Immature natural killer cell (primary cell): ENCODE measurements at regions not wholly inside any gene's neighbourhood (a gene's known extent, or its start where the extent isn't known, plus 50 kb on each side); places are given as distances from the start of the nearest gene placed in this dataset.

Experiments used
- DNase-seq, 3 donors: peaks; one replicate each; pipeline ENCODE4 v3.0.0; 2022; ENCODE audit warnings: mixed read lengths in 1 of 3
- H3K27ac Mint-ChIP-seq, 6 donors: one replicate each; pipeline ENCODE4 v1.8.0; 2020; ENCODE audit warnings: mixed read lengths in 6 of 6, mild to moderate bottlenecking in 5 of 6, inconsistent platforms in 4 of 6, moderate library complexity in 3 of 6
- H3K27me3 Mint-ChIP-seq, 3 donors: one replicate each; pipeline ENCODE4 v1.8.0; 2020 to 2021; ENCODE audit warnings: low read depth in 3 of 3, mild to moderate bottlenecking in 3 of 3, mixed read lengths in 3 of 3, moderate library complexity in 3 of 3, inconsistent platforms in 1 of 3
- H3K36me3 Mint-ChIP-seq, 3 donors: one replicate each; pipeline ENCODE4 v1.8.0; 2020; ENCODE audit warnings: mixed read lengths in 3 of 3, inconsistent platforms in 2 of 3, mild to moderate bottlenecking in 2 of 3
- H3K4me1 Mint-ChIP-seq, 2 donors: one replicate each; pipeline ENCODE4 v1.8.0; 2020; ENCODE audit warnings: inconsistent platforms in 2 of 2, mild to moderate bottlenecking in 2 of 2, mixed read lengths in 2 of 2, moderate library complexity in 1 of 2
- H3K4me3 Mint-ChIP-seq, 5 donors: one replicate each; pipeline ENCODE4 v1.8.0; 2020; ENCODE audit warnings: mild to moderate bottlenecking in 5 of 5, mixed read lengths in 5 of 5, inconsistent platforms in 3 of 5, moderate library complexity in 3 of 5
- H3K9me3 Mint-ChIP-seq, 6 donors: one replicate each; pipeline ENCODE4 v1.8.0; 2020; ENCODE audit warnings: mild to moderate bottlenecking in 6 of 6, mixed read lengths in 6 of 6, inconsistent platforms in 4 of 6, moderate library complexity in 3 of 6

- DNase-seq, result no peak
- Mint-ChIP-seq H3K4me1 (no peaks in the 10 kb centered on the region), H3K36me3 (no peaks in the 10 kb centered on the region), H3K27ac (no peak overlapping the region), H3K4me3 (no peak overlapping the region), H3K9me3 (no peaks in the 10 kb centered on the region), H3K27me3 (peaks cover 0 to 3% (median 2%) of the 10 kb centered on the region in 3 donors)
Measured at GRCh38 chr22:48690583-48691317, 1136.9 kb downstream of the BRD1 start.

- H3K4me3 Mint-ChIP-seq, result no peak overlapping the region
- H3K27ac Mint-ChIP-seq, result no peak overlapping the region
- H3K36me3 Mint-ChIP-seq, result no peaks in the 10 kb centered on the region
- no peaks in the 10 kb centered on the region for H3K9me3 Mint-ChIP-seq
- no peaks in the 10 kb centered on the region for H3K4me1 Mint-ChIP-seq
- DNase-seq, result no peak
- peaks cover 0 to 3% (median 2%) of the 10 kb centered on the region in 3 donors for H3K27me3 Mint-ChIP-seq
Measured at GRCh38 chr22:48689206-48689605, 1138.5 kb downstream of the BRD1 start.

DNA sequence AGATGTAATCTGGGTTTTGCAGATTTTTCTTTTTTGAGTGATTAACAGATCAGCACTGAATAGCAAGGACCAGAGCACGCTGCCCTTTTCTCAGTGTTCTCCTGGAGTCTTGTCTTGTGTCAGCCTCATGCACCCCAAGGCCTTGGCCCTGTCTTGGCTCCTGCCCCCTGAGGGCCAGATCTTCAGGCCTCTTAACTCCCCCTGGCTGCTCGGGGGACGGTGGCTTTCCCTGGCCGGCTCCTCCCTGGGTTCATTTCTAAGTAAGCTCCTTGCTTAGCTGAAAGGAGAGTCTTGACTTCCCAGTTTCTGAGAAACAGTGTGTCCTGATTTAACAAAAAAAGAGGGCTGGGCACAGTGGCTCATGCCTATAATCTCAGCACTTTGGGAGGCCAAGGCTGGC lies 1139.3 kb downstream of the BRD1 start:
- no peak overlapping the region for H3K27ac Mint-ChIP-seq
- no peaks in the 10 kb centered on the region for H3K36me3 Mint-ChIP-seq
- H3K4me3 Mint-ChIP-seq, result no peak overlapping the region
- H3K9me3 Mint-ChIP-seq, result no peaks in the 10 kb centered on the region
- DNase-seq, result no peak
- H3K27me3 Mint-ChIP-seq, result peaks cover 0 to 3% (median 2%) of the 10 kb centered on the region in 3 donors
- H3K4me1 Mint-ChIP-seq, result no peaks in the 10 kb centered on the region

GRCh38 chr22:48687606-48688005 lies 1140.1 kb downstream of the BRD1 start:
- Mint-ChIP-seq H3K4me3 (no peak overlapping the region), H3K9me3 (no peaks in the 10 kb centered on the region), H3K4me1 (no peaks in the 10 kb centered on the region), H3K27me3 (peaks cover 0 to 2% (median 0%) of the 10 kb centered on the region in 3 donors), H3K27ac (no peak overlapping the region), H3K36me3 (no peaks in the 10 kb centered on the region)
- DNase-seq, result no peak

DNA sequence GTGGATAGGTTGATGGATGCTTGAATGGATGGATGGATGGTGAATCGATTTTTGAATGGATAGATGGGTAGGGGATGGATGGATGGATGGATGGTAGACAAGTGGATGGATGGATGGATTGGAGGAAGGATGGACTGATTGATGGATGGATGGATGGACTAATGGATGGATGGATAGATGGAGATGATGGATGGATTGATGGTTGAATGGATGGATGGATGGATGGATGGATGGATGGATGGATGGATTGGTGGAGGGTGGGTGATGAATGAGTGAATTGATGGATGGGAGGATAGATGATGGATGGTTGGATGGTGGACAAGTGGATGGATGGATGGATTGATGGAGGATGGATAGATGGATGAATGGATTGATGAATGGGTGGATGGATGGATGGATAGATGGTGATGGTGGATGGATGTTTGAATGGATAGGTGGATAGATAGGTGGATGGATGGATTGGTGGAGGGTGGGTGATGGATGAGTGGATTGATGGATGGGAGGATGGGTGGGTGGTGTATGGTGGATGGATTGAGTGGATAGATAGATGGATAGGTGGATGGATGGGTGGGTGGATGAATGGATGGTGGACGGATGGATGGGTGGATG lies 1140.9 kb downstream of the BRD1 start:
- DNase-seq, result no peak
- Mint-ChIP-seq H3K9me3 (no peaks in the 10 kb centered on the region), H3K27ac (no peak overlapping the region), H3K4me1 (no peaks in the 10 kb centered on the region), H3K27me3 (peaks cover 0 to 2% (median 0%) of the 10 kb centered on the region in 3 donors), H3K4me3 (no peak overlapping the region), H3K36me3 (no peaks in the 10 kb centered on the region)

DNA sequence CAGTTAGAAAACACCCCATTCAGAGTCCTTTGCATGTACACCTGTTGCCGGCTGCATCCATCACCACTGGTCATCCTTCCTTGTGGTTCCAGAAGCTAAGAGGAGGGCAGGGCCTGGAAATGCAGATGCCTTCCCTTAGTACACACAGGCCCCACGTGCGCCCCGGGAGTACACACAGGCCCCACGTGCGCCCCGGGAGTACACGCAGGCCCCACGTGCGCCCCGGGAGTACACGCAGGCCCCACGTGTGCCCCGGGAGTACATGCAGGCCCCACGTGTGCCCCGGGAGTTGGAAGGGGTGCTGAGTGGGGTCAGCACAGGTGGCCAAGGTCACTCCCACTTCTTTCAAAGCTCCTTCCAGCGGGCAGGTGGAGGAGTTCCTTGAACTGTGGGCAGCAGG lies 1141.9 kb downstream of the BRD1 start:
- Mint-ChIP-seq H3K36me3 (no peaks in the 10 kb centered on the region), H3K9me3 (no peaks in the 10 kb centered on the region), H3K27me3 (peaks cover 0 to under 1% (median 0%) of the 10 kb centered on the region in 3 donors), H3K4me1 (no peaks in the 10 kb centered on the region), H3K27ac (no peak overlapping the region), H3K4me3 (no peak overlapping the region)
- no peak for DNase-seq

GRCh38 chr22:48683640-48684039 lies 1144.0 kb downstream of the BRD1 start:
- no peaks in the 10 kb centered on the region for H3K36me3 Mint-ChIP-seq

GRCh38 chr22:48682504-48682903 lies 1145.2 kb downstream of the BRD1 start:
- Mint-ChIP-seq H3K27me3 (no peaks in the 10 kb centered on the region), H3K36me3 (no peaks in the 10 kb centered on the region)

More at GRCh38 chr22:48683640-48684039, 1144.0 kb downstream of the BRD1 start:
- no peak for DNase-seq
- Mint-ChIP-seq H3K4me3 (no peak overlapping the region), H3K9me3 (no peaks in the 10 kb centered on the region), H3K27ac (no peak overlapping the region), H3K4me1 (no peaks in the 10 kb centered on the region), H3K27me3 (no peaks in the 10 kb centered on the region)

GRCh38 chr22:48680601-48681000 lies 1147.1 kb downstream of the BRD1 start:
- no peaks in the 10 kb centered on the region for H3K27me3 Mint-ChIP-seq
- H3K36me3 Mint-ChIP-seq, result no peaks in the 10 kb centered on the region
- no peak overlapping the region for H3K4me3 Mint-ChIP-seq
- no peaks in the 10 kb centered on the region for H3K4me1 Mint-ChIP-seq
- H3K9me3 Mint-ChIP-seq, result no peaks in the 10 kb centered on the region
- no peak for DNase-seq
- H3K27ac Mint-ChIP-seq, result no peak overlapping the region

More at GRCh38 chr22:48682504-48682903, 1145.2 kb downstream of the BRD1 start:
- no peak overlapping the region for H3K27ac Mint-ChIP-seq
- no peaks in the 10 kb centered on the region for H3K4me1 Mint-ChIP-seq
- no peaks in the 10 kb centered on the region for H3K9me3 Mint-ChIP-seq
- no peak for DNase-seq
- H3K4me3 Mint-ChIP-seq, result no peak overlapping the region

DNA sequence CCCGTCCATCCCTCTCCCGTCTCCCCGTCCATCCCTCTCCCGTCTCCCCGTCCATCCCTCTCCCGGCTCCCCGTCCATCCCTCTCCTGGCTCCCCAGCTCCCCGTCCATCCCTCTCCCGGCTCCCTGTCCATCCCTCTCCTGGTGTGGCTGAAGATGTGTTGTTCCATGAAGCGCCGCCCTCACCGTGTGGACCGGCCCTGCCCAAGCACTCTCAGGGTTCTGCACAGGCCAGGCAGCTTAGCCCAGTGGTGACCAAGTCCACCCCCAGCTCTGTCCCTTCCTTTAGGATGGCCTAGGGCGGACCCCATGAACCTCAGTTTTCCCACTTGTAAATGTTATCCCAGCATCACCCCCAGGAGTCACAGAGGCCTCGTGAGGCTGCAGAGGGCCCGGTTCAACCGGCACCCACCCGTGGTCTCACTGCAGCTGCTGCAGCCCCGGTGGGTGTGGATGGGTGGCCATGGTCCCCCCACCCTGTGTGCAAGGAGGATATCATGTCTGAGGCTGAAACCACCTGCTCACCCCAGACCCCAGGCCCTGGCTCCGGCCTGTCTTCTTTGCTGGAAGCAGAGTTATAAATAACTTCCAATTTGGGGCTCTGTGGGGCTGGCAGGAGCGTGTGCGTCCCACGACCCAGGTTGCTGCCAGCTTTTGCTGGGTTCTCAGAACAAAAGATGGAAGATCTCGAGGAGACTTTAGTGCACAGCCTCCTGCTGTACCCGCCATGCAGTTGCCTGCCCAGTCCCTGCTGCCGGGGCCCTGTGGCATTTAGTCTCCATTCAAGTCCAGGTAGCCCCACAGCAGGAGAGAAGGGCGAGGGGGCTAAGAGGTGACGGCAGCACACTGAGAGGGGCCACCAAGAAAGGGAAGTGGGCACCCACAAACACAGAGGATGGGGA lies 1147.8 kb downstream of the BRD1 start:
- Mint-ChIP-seq H3K36me3 (no peaks in the 10 kb centered on the region), H3K27ac (no peak overlapping the region), H3K9me3 (no peaks in the 10 kb centered on the region), H3K4me1 (no peaks in the 10 kb centered on the region), H3K27me3 (no peaks in the 10 kb centered on the region), H3K4me3 (no peak overlapping the region)
- no peak for DNase-seq

DNA sequence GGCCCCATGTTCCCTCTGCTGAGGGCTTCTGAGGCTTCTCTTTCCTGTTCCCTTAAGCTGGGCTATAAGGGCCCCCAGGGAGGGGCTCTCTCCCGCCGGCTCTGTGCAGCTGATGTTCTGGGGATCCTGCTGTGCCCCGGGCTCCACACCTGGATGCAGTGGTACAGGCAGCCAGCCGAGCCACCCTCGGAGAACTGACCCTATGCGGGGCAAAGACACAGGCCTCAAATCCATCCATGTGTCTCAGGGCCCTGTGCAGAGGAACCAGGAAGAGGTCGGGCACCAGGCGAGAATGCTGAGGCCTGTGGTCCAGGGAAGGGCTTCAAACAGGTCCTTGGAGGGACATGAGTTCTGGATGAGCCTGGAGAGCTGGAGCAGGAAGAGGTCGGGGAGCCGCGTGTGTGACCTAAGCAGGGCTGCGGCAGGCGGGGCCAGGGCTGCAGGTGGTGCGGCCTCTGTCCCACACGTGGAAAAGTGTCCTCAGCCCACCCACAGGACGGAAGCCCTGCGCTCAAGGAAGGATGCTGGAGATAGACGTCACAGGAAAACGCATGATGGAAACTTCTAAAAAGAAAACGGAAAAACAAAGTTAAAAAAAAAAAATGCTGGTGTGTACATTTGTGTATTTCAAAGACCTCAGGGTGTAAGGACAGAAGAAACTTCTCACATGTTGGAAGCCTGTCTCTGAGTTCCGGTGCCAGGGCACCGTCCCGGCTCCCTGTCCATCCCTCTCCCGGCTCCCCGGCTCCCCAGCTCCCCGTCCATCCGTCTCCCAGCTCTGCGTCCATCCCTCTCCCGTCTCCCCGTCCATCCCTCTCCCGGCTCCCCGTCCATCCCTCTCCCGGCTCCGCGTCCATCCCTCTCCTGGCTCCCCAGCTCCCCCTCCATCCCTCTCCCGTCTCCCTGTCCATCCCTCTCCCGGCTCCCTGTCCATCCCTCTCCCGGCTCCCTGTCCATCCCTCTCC lies 1149.2 kb downstream of the BRD1 start:
- no peak overlapping the region for H3K4me3 Mint-ChIP-seq
- H3K27ac Mint-ChIP-seq, result no peak overlapping the region
- H3K27me3 Mint-ChIP-seq, result peaks cover 0 to 1% (median 0%) of the 10 kb centered on the region in 3 donors
- H3K9me3 Mint-ChIP-seq, result no peaks in the 10 kb centered on the region
- H3K4me1 Mint-ChIP-seq, result no peaks in the 10 kb centered on the region
- H3K36me3 Mint-ChIP-seq, result no peaks in the 10 kb centered on the region
- DNase-seq, result no peak

DNA sequence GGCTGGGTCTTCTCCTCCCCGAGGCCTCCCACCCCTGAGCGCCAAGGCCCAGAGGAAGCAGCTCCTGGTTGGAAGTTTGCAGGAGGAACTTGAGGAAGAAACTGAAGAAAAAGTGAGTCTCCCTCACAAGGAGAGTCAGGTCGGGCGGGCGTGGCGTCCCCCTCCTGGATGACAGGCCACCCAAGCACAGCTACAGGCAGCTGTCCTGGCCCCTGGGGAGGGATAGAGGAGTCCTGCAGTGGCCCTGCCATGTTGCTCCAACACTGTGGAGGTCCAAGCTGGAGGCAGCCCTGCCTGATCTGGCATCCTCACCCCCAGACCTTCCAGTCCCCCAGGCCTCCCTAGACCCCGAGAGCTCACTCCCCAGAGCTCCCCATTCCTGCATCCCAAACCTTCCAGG lies 1150.1 kb downstream of the BRD1 start:
- DNase-seq, result no peak
- peaks cover 0 to under 1% (median 0%) of the 10 kb centered on the region in 6 donors for H3K9me3 Mint-ChIP-seq
- no peaks in the 10 kb centered on the region for H3K36me3 Mint-ChIP-seq
- no peak overlapping the region for H3K27ac Mint-ChIP-seq
- H3K4me3 Mint-ChIP-seq, result no peak overlapping the region
- H3K4me1 Mint-ChIP-seq, result no peaks in the 10 kb centered on the region
- peaks cover 0 to 1% (median 0%) of the 10 kb centered on the region in 3 donors for H3K27me3 Mint-ChIP-seq

- DNase-seq, result no peak
- H3K27ac Mint-ChIP-seq, result no peak overlapping the region
- no peaks in the 10 kb centered on the region for H3K36me3 Mint-ChIP-seq
- H3K4me3 Mint-ChIP-seq, result no peak overlapping the region
- peaks cover 0 to 1% (median 0%) of the 10 kb centered on the region in 3 donors for H3K27me3 Mint-ChIP-seq
- peaks cover 0 to 3% (median 0%) of the 10 kb centered on the region in 6 donors for H3K9me3 Mint-ChIP-seq
- H3K4me1 Mint-ChIP-seq, result no peaks in the 10 kb centered on the region
Measured at GRCh38 chr22:48677168-48677520, 1150.5 kb downstream of the BRD1 start.
